Activated CD8-positive, alpha-beta T cell treated with anti-CD3 and anti-CD28 coated beads, Interleukin-2, amount 10 ng/mL, durations not matched to agents 7 days and 5 days (primary cell): ENCODE measurements at regions not wholly inside any gene's neighbourhood (a gene's known extent, or its start where the extent isn't known, plus 50 kb on each side); places are given as distances from the start of the nearest gene placed in this dataset.

Experiments used
- ATAC-seq: fragments of 150-1000 bp; cut with Tn5 transposase; one replicate; pipeline ENCODE4 v1.10.0; 2021; ENCODE audit warnings: moderate library complexity
- CTCF ChIA-PET: fragments of 350-600 bp; sonication (Branson Sonifier 250); formaldehyde crosslinking; loops from one replicate; lab custom pipeline; 2021; ENCODE audit warnings: antibody characterized with exemption; lab: Charles Lee
- POLR2A ChIA-PET: fragments of 350-600 bp; sonication (Branson Sonifier 250); formaldehyde crosslinking; loops from one replicate; lab custom pipeline; 2021; ENCODE audit warnings: antibody characterized with exemption; lab: Charles Lee
- DNase-seq: peaks from one replicate; pipeline ENCODE4 v3.0.0-alpha.2; 2020
- H3K27ac Mint-ChIP-seq: one replicate; pipeline ENCODE4 v1.8.0; 2021; ENCODE audit warnings: mild to moderate bottlenecking, mixed read lengths
- H3K27me3 Mint-ChIP-seq: one replicate; pipeline ENCODE4 v1.8.0; 2021; ENCODE audit warnings: low read depth, mixed read lengths
- H3K36me3 Mint-ChIP-seq: one replicate; pipeline ENCODE4 v1.8.0; 2021; ENCODE audit warnings: low read depth, mixed read lengths
- H3K4me1 Mint-ChIP-seq: one replicate; pipeline ENCODE4 v1.8.0; 2021; ENCODE audit warnings: low read depth, mixed read lengths
- H3K4me3 Mint-ChIP-seq: one replicate; pipeline ENCODE4 v1.8.0; 2021; ENCODE audit warnings: mild to moderate bottlenecking, mixed read lengths
- H3K9me3 Mint-ChIP-seq: one replicate; pipeline ENCODE4 v1.8.0; 2022; ENCODE audit warnings: mixed read lengths; ENCODE audit not compliant: insufficient read depth

GRCh38 chr6:71400852-71401251, 112.2 kb downstream of the OGFRL1 start:
- ATAC-seq = no peak

GRCh38 chr6:71402096-71402495, 113.5 kb downstream of the OGFRL1 start:
- no peak for ATAC-seq
- CTCF ChIA-PET = no interaction called here

More at GRCh38 chr6:71400852-71401251, 112.2 kb downstream of the OGFRL1 start:
- Mint-ChIP-seq H3K27ac (no peak overlapping the region), H3K36me3 (no peaks in the 10 kb centered on the region), H3K9me3 (no peaks in the 10 kb centered on the region), H3K4me1 (no peaks in the 10 kb centered on the region), H3K27me3 (peaks cover 7% of the 10 kb centered on the region), H3K4me3 (no peak overlapping the region)
- CTCF ChIA-PET = no interaction called here
- POLR2A ChIA-PET = interaction anchor here (0.7 kb wide), 1 partner anchor 533 kb away, joined by 3 read pairs; no protein-coding TSS in a partner anchor
- no peak for DNase-seq

GRCh38 chr6:71403422-71404134, 115.0 kb downstream of the OGFRL1 start:
- ChIA-PET CTCF (no interaction called here), POLR2A (no interaction called here)
- ATAC-seq (no peak), DNase-seq (no peak)
- Mint-ChIP-seq H3K36me3 (no peaks in the 10 kb centered on the region), H3K27me3 (peaks cover 14% of the 10 kb centered on the region), H3K4me3 (no peak overlapping the region), H3K4me1 (no peaks in the 10 kb centered on the region), H3K9me3 (no peaks in the 10 kb centered on the region), H3K27ac (no peak overlapping the region)

More at GRCh38 chr6:71402096-71402495, 113.5 kb downstream of the OGFRL1 start:
- Mint-ChIP-seq H3K27me3 (peaks cover 12% of the 10 kb centered on the region), H3K36me3 (no peaks in the 10 kb centered on the region), H3K27ac (no peak overlapping the region), H3K4me3 (no peak overlapping the region), H3K4me1 (no peaks in the 10 kb centered on the region), H3K9me3 (no peaks in the 10 kb centered on the region)
- DNase-seq = no peak
- POLR2A ChIA-PET = no interaction called here

- H3K9me3 Mint-ChIP-seq = no peaks in the 10 kb centered on the region
- peaks cover 14% of the 10 kb centered on the region for H3K27me3 Mint-ChIP-seq
- ChIA-PET POLR2A (no interaction called here), CTCF (no interaction called here)
- no peak overlapping the region for H3K27ac Mint-ChIP-seq
- DNase-seq (no peak), ATAC-seq (no peak)
- H3K4me3 Mint-ChIP-seq = no peak overlapping the region
- H3K4me1 Mint-ChIP-seq = no peaks in the 10 kb centered on the region
- peaks cover 1% of the 10 kb centered on the region for H3K36me3 Mint-ChIP-seq
These were observed 115.7 kb downstream of the OGFRL1 start for GRCh38 chr6:71404145-71404966.

GRCh38 chr6:71404967-71405278, 116.3 kb downstream of the OGFRL1 start:
- no peak for DNase-seq
- no peak overlapping the region for H3K4me3 Mint-ChIP-seq
- H3K27ac Mint-ChIP-seq = no peak overlapping the region

GRCh38 chr6:71405416-71405815, 116.8 kb downstream of the OGFRL1 start:
- DNase-seq (no peak), ATAC-seq (no peak)
- H3K4me1 Mint-ChIP-seq = peaks cover 7% of the 10 kb centered on the region
- CTCF ChIA-PET = no interaction called here
- no peak overlapping the region for H3K27ac Mint-ChIP-seq
- POLR2A ChIA-PET = no interaction called here
- H3K9me3 Mint-ChIP-seq = no peaks in the 10 kb centered on the region
- H3K27me3 Mint-ChIP-seq = peaks cover 14% of the 10 kb centered on the region
- no peak overlapping the region for H3K4me3 Mint-ChIP-seq
- H3K36me3 Mint-ChIP-seq = peaks cover 2% of the 10 kb centered on the region

More at GRCh38 chr6:71404967-71405278, 116.3 kb downstream of the OGFRL1 start:
- POLR2A ChIA-PET = no interaction called here
- Mint-ChIP-seq H3K27me3 (peaks cover 14% of the 10 kb centered on the region), H3K9me3 (no peaks in the 10 kb centered on the region), H3K36me3 (peaks cover 2% of the 10 kb centered on the region), H3K4me1 (peaks cover 2% of the 10 kb centered on the region)
- CTCF ChIA-PET = no interaction called here
- ATAC-seq = no peak

GRCh38 chr6:71406865-71407860, 118.6 kb downstream of the OGFRL1 start:
- Mint-ChIP-seq H3K36me3 (peaks cover 2% of the 10 kb centered on the region), H3K4me1 (peaks cover 7% of the 10 kb centered on the region)
- CTCF ChIA-PET = no interaction called here

GRCh38 chr6:71408787-71409723, 120.4 kb downstream of the OGFRL1 start:
- H3K4me1 Mint-ChIP-seq = peaks cover 7% of the 10 kb centered on the region
- no peak overlapping the region for H3K27ac Mint-ChIP-seq
- POLR2A ChIA-PET = no interaction called here
- ATAC-seq = no peak
- H3K27me3 Mint-ChIP-seq = peaks cover 20% of the 10 kb centered on the region
- CTCF ChIA-PET = no interaction called here
- DNase-seq = no peak
- no peaks in the 10 kb centered on the region for H3K9me3 Mint-ChIP-seq
- no peak overlapping the region for H3K4me3 Mint-ChIP-seq
- peaks cover 2% of the 10 kb centered on the region for H3K36me3 Mint-ChIP-seq

More at GRCh38 chr6:71406865-71407860, 118.6 kb downstream of the OGFRL1 start:
- Mint-ChIP-seq H3K9me3 (no peaks in the 10 kb centered on the region), H3K4me3 (no peak overlapping the region), H3K27ac (no peak overlapping the region), H3K27me3 (peaks cover 16% of the 10 kb centered on the region)
- no peak for ATAC-seq
- DNase-seq = no peak
- POLR2A ChIA-PET = no interaction called here

GRCh38 chr6:71410164-71410566, 121.6 kb downstream of the OGFRL1 start:
- CTCF ChIA-PET = no interaction called here
- DNase-seq (peak; percentile 27), ATAC-seq (no peak)
- Mint-ChIP-seq H3K4me3 (no peak overlapping the region), H3K27me3 (peaks cover 25% of the 10 kb centered on the region), H3K4me1 (peaks cover 7% of the 10 kb centered on the region), H3K27ac (no peak overlapping the region), H3K36me3 (peaks cover 2% of the 10 kb centered on the region), H3K9me3 (no peaks in the 10 kb centered on the region)
- POLR2A ChIA-PET = no interaction called here

GRCh38 chr6:71410681-71411080, 122.1 kb downstream of the OGFRL1 start:
- H3K4me1 Mint-ChIP-seq = peaks cover 7% of the 10 kb centered on the region
- ChIA-PET POLR2A (no interaction called here), CTCF (no interaction called here)
- DNase-seq (no peak), ATAC-seq (no peak)
- peaks cover 2% of the 10 kb centered on the region for H3K36me3 Mint-ChIP-seq
- no peak overlapping the region for H3K4me3 Mint-ChIP-seq
- no peaks in the 10 kb centered on the region for H3K9me3 Mint-ChIP-seq
- H3K27me3 Mint-ChIP-seq = peaks cover 29% of the 10 kb centered on the region
- H3K27ac Mint-ChIP-seq = no peak overlapping the region

- Mint-ChIP-seq H3K4me3 (no peak overlapping the region), H3K27ac (no peak overlapping the region), H3K36me3 (peaks cover 2% of the 10 kb centered on the region), H3K9me3 (no peaks in the 10 kb centered on the region), H3K27me3 (peaks cover 32% of the 10 kb centered on the region), H3K4me1 (peaks cover 7% of the 10 kb centered on the region)
- CTCF ChIA-PET = no interaction called here
- ATAC-seq (no peak), DNase-seq (no peak)
- POLR2A ChIA-PET = no interaction called here
These were observed 123.3 kb downstream of the OGFRL1 start for GRCh38 chr6:71411882-71412281.
